ENCODE measurements at regions not wholly inside any gene's neighbourhood (a gene's known extent, or its start where the extent isn't known, plus 50 kb on each side); places are given as distances from the start of the nearest gene placed in this dataset.
"Not testable (repeated sequence)": the region's sequence is repeated elsewhere in the genome, so short reads cannot be mapped to it uniquely, and the experiment has no call there.

DNA sequence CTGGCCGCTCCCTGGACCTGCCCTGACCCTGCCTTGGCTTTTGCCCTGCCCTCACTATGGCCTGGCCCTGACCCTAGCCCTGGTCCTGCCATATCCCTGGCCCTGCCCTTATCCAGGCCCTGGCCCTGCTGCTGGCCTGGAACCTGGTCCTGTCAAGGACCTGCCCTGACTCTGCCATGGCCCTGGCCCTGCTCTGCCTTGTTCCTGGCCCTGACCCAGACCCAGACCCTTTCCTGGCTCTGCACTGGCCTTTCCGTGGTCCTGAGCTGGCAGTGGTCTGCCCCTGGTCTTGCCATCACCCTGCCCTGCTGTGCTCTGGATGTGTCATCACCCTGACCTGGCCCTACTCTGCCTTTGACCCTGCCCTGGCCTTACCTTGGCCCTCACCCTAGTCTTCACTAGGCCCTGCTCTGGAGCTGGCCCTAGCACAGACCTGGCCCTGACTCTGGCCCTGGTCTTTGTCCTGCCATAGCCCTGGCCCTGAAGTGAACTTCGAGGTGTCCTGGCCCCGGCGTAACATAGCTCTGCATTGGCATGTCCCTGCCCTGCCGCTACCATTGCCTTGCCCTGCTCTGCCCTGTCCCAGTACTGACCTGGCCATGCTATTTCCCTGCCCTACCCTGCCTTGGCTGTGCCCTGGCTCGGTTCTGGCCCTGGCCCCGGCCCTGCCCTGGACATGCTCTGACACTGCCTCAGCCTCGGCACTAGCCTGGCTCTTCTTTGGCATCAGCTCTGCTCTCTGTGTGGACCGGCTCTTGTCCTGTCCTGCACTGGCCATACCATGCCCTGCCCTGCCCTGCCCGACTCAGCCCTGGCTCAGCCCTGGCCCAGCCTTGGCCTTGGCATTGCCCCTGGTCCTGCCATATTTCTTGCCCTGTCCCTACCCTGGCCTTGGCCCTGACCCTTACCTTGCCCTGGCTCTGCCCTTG is 239.2 kb downstream of the GOLGA6L6 start:
- not testable (repeated sequence) for H3K4me1 ChIP-seq (ENCODE audit: control insufficient read depth in 3 of 3, insufficient read depth in 2 of 3, low read depth in 1 of 3, low read length in 2 of 3); FAIRE-seq; H3K27me3 ChIP-seq (ENCODE audit: control insufficient read depth in 3 of 3, insufficient read depth in 3 of 3, low read length in 3 of 3); H3K27ac ChIP-seq (ENCODE audit: low read depth in 1 of 3, low read length in 2 of 3); H3K36me3 ChIP-seq (ENCODE audit: control insufficient read depth in 3 of 3, insufficient read depth in 2 of 3, low read depth in 1 of 3, low read length in 3 of 3); H3K4me3 ChIP-seq (ENCODE audit: low read depth in 1 of 3, low read length in 3 of 3); DNase-seq
- WGBS, 3 donors: 82 to 84% (median 82%) methylated on average over 11 of the region's 11 CpGs
- H3K9me3 ChIP-seq (ENCODE audit: control insufficient read depth in 2 of 2, insufficient read depth in 1 of 2, low read depth in 1 of 2, low read length in 1 of 2): peaks cover 12 to 52% of the 10 kb centered on the region in 2 donors

DNA sequence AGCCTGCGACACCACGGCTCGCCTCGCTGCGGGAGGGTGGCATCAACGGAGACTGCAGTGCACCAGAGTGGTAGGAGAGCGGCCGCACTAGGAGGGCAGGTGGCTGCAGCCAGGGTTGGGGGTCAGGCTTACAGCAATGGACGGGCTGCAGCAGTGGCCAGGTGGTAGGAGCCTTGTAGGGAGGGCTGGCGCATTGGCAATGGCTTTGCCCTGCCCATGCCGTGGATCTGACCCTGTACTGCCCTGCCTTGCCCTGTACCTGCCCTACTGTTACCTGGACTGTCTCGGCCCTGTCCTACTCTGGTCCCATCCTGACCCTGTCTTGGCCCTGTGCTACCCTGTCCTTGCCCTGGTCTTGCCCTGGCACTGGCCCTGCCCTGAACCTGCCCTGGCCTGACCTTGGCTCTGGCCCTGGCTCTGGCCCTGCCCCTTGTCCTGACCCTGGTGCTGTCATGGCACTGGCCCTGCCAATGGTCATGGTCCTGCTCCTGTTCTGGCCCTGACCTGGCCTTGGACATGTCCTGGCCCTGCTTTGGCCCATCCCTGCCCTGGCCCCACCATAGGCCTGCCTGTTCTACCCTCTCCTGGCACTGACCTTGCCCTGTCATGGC is 240.0 kb downstream of the GOLGA6L6 start:
- H3K27ac ChIP-seq (ENCODE audit: low read depth in 1 of 3, low read length in 2 of 3); FAIRE-seq: not testable (repeated sequence)
- WGBS, 3 donors: 88 to 92% (median 89%) methylated on average over 12 of the region's 12 CpGs

DNA sequence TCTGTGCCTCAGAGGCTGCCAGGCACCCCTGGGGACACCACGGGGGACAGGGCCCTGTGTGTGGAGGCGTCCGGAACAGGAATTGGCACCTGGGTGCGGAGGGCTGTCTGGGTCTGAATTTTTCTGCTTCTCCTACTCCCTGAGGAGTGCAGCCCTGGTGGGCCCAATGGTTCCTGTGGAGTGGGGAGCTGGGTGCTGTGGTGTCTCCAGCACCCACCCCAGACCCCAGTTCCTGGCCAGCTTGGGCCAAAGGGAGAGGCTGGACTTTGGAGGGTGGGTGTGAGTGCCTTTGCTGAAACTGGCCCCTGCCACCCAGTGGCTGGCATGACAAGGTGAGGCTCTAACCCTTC is 240.6 kb downstream of the GOLGA6L6 start:
- H3K36me3 ChIP-seq (ENCODE audit: control insufficient read depth in 3 of 3, insufficient read depth in 2 of 3, low read depth in 1 of 3, low read length in 3 of 3); H3K4me1 ChIP-seq (ENCODE audit: control insufficient read depth in 3 of 3, insufficient read depth in 2 of 3, low read depth in 1 of 3, low read length in 2 of 3); DNase-seq; H3K4me3 ChIP-seq (ENCODE audit: low read depth in 1 of 3, low read length in 3 of 3); H3K27me3 ChIP-seq (ENCODE audit: control insufficient read depth in 3 of 3, insufficient read depth in 3 of 3, low read length in 3 of 3); FAIRE-seq; H3K27ac ChIP-seq (ENCODE audit: low read depth in 1 of 3, low read length in 2 of 3): not testable (repeated sequence)
- peaks cover 12 to 45% of the 10 kb centered on the region in 2 donors for H3K9me3 ChIP-seq (ENCODE audit: control insufficient read depth in 2 of 2, insufficient read depth in 1 of 2, low read depth in 1 of 2, low read length in 1 of 2)
- 82 to 91% (median 91%) methylated on average over 4 of the region's 4 CpGs for WGBS, 3 donors

More for the DNA sequence above, 240.0 kb downstream of the GOLGA6L6 start:
- not testable (repeated sequence) for H3K27me3 ChIP-seq (ENCODE audit: control insufficient read depth in 3 of 3, insufficient read depth in 3 of 3, low read length in 3 of 3); H3K36me3 ChIP-seq (ENCODE audit: control insufficient read depth in 3 of 3, insufficient read depth in 2 of 3, low read depth in 1 of 3, low read length in 3 of 3); DNase-seq; H3K4me3 ChIP-seq (ENCODE audit: low read depth in 1 of 3, low read length in 3 of 3); H3K4me1 ChIP-seq (ENCODE audit: control insufficient read depth in 3 of 3, insufficient read depth in 2 of 3, low read depth in 1 of 3, low read length in 2 of 3)
- peaks cover 12 to 48% of the 10 kb centered on the region in 2 donors for H3K9me3 ChIP-seq (ENCODE audit: control insufficient read depth in 2 of 2, insufficient read depth in 1 of 2, low read depth in 1 of 2, low read length in 1 of 2)

DNA sequence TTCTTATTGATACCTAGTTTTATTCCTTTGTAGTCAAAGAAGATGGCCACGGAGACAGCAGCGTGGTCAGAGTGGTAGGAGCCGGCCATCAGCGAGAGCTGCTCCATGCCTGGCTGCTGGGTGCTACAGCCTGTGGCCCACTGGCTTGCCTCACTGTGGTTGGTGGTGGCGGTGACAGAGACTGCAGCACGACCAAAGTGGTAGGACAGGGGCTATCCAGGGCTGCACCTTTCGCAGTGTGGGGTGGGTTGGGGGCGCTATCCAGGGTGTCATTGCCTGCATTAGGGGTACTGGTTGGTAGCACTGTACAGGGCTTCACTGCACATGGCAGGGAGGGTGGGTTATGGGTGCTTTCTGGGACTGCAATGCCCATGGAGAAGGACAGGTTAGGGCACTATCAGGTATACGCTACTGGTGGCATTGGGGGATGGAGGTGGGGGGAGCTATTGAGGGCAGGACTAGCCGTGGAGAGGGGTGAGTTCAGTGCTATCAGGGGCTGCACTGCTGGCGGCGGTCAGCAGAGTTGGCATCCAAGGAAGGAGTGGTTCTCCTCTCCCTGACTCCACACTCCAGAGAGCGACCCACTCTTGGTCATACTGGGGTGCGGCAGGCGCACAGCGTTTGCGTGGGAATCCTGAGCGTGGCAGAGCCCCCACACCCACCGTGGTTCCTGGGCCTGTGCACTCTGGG is 241.1 kb downstream of the GOLGA6L6 start:
- WGBS, 3 donors: 83 to 85% (median 84%) methylated on average over 19 of the region's 19 CpGs
- not testable (repeated sequence) for FAIRE-seq

DNA sequence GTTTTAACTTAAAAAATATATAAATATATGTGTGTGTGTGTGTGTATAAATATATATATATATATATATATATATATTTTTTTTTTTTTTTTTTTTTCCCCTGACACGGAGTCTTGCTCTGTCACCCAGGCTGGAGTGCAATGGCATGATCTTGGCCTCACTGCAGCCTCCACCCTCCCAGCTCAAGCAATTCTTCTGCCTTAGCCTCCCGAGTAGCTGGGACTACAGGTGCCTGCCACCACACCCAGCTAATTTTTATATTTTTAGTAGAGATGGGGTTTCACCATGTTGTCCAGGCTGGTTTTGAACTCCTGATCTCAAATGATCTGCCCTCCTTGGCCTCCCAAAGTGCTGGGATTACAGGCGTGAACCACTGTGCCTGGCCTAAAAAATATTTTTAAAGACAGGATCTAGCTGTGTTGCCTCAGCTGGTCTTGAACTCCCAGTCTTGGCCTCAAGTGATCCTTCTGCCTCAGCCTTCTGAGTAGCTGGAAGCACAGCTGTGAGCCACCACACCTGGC is 243.9 kb downstream of the GOLGA6L6 start:
- DNase-seq; H3K4me1 ChIP-seq (ENCODE audit: control insufficient read depth in 3 of 3, insufficient read depth in 2 of 3, low read depth in 1 of 3, low read length in 2 of 3); H3K27me3 ChIP-seq (ENCODE audit: control insufficient read depth in 3 of 3, insufficient read depth in 3 of 3, low read length in 3 of 3); H3K27ac ChIP-seq (ENCODE audit: low read depth in 1 of 3, low read length in 2 of 3); H3K36me3 ChIP-seq (ENCODE audit: control insufficient read depth in 3 of 3, insufficient read depth in 2 of 3, low read depth in 1 of 3, low read length in 3 of 3); FAIRE-seq; H3K4me3 ChIP-seq (ENCODE audit: low read depth in 1 of 3, low read length in 3 of 3): not testable (repeated sequence)
- 68 to 73% (median 71%) methylated on average over 2 of the region's 3 CpGs for WGBS, 3 donors
- peaks cover 11 to 41% of the 10 kb centered on the region in 2 donors for H3K9me3 ChIP-seq (ENCODE audit: control insufficient read depth in 2 of 2, insufficient read depth in 1 of 2, low read depth in 1 of 2, low read length in 1 of 2)

More for the DNA sequence above, 241.1 kb downstream of the GOLGA6L6 start:
- peaks cover 12 to 45% of the 10 kb centered on the region in 2 donors for H3K9me3 ChIP-seq (ENCODE audit: control insufficient read depth in 2 of 2, insufficient read depth in 1 of 2, low read depth in 1 of 2, low read length in 1 of 2)
- H3K4me3 ChIP-seq (ENCODE audit: low read depth in 1 of 3, low read length in 3 of 3); H3K36me3 ChIP-seq (ENCODE audit: control insufficient read depth in 3 of 3, insufficient read depth in 2 of 3, low read depth in 1 of 3, low read length in 3 of 3); H3K27ac ChIP-seq (ENCODE audit: low read depth in 1 of 3, low read length in 2 of 3); H3K4me1 ChIP-seq (ENCODE audit: control insufficient read depth in 3 of 3, insufficient read depth in 2 of 3, low read depth in 1 of 3, low read length in 2 of 3); H3K27me3 ChIP-seq (ENCODE audit: control insufficient read depth in 3 of 3, insufficient read depth in 3 of 3, low read length in 3 of 3); DNase-seq: not testable (repeated sequence)

DNA sequence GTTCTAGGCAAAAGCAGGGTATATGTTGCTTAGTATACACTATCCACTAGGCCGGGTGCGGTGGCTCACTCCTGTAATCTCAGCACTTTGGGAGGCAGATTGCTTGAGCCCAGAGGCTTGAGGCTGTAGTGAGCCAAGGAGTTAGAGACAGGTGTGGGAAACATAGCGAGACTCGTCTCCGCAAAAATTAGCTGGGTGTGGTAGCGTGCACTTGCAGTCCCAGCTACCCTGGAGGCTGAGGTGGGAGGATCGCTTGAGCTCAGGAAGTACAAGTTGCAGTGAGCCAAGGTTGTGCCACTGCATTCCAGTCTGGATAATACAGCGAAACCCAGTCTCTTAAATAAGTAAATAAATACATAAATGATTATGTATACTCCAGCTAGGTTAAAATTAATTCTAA is 245.3 kb downstream of the GOLGA6L6 start:
- DNase-seq: not testable (repeated sequence)
- WGBS, 3 donors: 82 to 87% (median 85%) methylated on average over 8 of the region's 8 CpGs

DNA sequence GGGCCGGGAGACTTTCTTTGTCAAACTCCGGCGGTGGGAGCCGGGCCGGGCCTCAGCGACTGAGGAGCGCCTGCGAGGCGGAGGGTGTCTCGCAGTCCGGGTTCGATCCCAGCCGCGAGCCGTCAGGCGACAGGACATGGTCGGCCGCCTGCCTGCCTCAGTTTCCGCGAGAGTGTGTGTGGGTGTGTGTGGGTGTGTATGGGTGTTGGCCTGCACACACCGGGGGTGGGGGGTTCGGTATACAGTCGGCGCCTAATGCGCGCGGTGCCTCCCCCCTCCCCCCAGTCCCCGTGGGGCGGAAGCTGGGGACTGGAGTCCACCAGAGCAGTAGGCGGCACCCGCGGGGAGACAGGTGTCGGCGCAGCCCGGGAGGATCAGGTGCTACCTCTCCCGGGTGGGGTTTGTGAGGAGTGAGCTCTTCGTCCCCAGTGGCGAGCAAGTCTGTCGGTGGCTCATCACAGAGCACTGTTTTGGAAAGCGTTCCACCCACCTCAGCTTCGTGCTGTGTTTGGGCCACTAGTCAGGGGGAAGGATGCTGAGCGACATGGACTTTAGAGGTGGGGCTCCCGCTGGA is 246.3 kb downstream of the GOLGA6L6 start:
- no peak for FAIRE-seq
- Histone ChIP-seq H3K36me3 (ENCODE audit: control insufficient read depth in 3 of 3, insufficient read depth in 2 of 3, low read depth in 1 of 3, low read length in 3 of 3) (no peaks in the 10 kb centered on the region), H3K9me3 (ENCODE audit: control insufficient read depth in 2 of 2, insufficient read depth in 1 of 2, low read depth in 1 of 2, low read length in 1 of 2) (peaks cover 6 to 27% of the 10 kb centered on the region in 2 donors), H3K27me3 (ENCODE audit: control insufficient read depth in 3 of 3, insufficient read depth in 3 of 3, low read length in 3 of 3) (no peaks in the 10 kb centered on the region), H3K4me3 (ENCODE audit: low read depth in 1 of 3, low read length in 3 of 3) (no peak overlapping the region), H3K27ac (ENCODE audit: low read depth in 1 of 3, low read length in 2 of 3) (no peak overlapping the region), H3K4me1 (ENCODE audit: control insufficient read depth in 3 of 3, insufficient read depth in 2 of 3, low read depth in 1 of 3, low read length in 2 of 3) (no peaks in the 10 kb centered on the region)
- no peak for DNase-seq
- WGBS, 3 donors: 89 to 94% (median 91%) methylated on average over 43 of the region's 43 CpGs

More for the DNA sequence above, 245.3 kb downstream of the GOLGA6L6 start:
- not testable (repeated sequence) for H3K27me3 ChIP-seq (ENCODE audit: control insufficient read depth in 3 of 3, insufficient read depth in 3 of 3, low read length in 3 of 3); H3K4me1 ChIP-seq (ENCODE audit: control insufficient read depth in 3 of 3, insufficient read depth in 2 of 3, low read depth in 1 of 3, low read length in 2 of 3); H3K36me3 ChIP-seq (ENCODE audit: control insufficient read depth in 3 of 3, insufficient read depth in 2 of 3, low read depth in 1 of 3, low read length in 3 of 3); H3K4me3 ChIP-seq (ENCODE audit: low read depth in 1 of 3, low read length in 3 of 3); FAIRE-seq; H3K27ac ChIP-seq (ENCODE audit: low read depth in 1 of 3, low read length in 2 of 3)
- peaks cover 9 to 32% of the 10 kb centered on the region in 2 donors for H3K9me3 ChIP-seq (ENCODE audit: control insufficient read depth in 2 of 2, insufficient read depth in 1 of 2, low read depth in 1 of 2, low read length in 1 of 2)

All from small intestine (tissue), 7 donors.